ENCODE measurements at regions not wholly inside any gene's neighbourhood (a gene's known extent, or its start where the extent isn't known, plus 50 kb on each side); places are given as distances from the start of the nearest gene placed in this dataset.

- H4K20me1 ChIP-seq (ENCODE audit: insufficient read depth, low read length), result no peaks in the 10 kb centered on the region
- H3K27me3 ChIP-seq (replicated peaks; ENCODE audit: insufficient read depth, low read length), result no peaks in the 10 kb centered on the region
- TF ChIP-seq CTCF (IDR thresholded peaks at IDR 0.05; ENCODE audit: low read length) (no peak), EZH2 (optimal IDR thresholded peaks at IDR 0.05; ENCODE audit: low read depth, low read length) (no peak), EZH2phosphoT487 (IDR thresholded peaks at IDR 0.05; ENCODE audit: low read length) (no peak)
- H3K4me2 ChIP-seq (ENCODE audit: low read depth, low read length), result no peak overlapping the region
- H3K9me2 ChIP-seq (replicated peaks; ENCODE audit: insufficient read depth, low read length), result no peaks in the 10 kb centered on the region
- H3K4me3 ChIP-seq (ENCODE audit: low read length), result no peak overlapping the region
- no peak for DNase-seq
- H3K36me3 ChIP-seq (replicated peaks; ENCODE audit: insufficient read depth, low read length), result no peaks in the 10 kb centered on the region
- H3F3A ChIP-seq (ENCODE audit: insufficient read depth, low read length), result no peaks in the 10 kb centered on the region
- no peak overlapping the region for H3K27ac ChIP-seq (ENCODE audit: low read length)
- no peaks in the 10 kb centered on the region for H3K9me3 ChIP-seq (replicated peaks; ENCODE audit: insufficient read depth, low read length)
- H3K4me1 ChIP-seq (ENCODE audit: low read length), result no peaks in the 10 kb centered on the region
- H2AFZ ChIP-seq (ENCODE audit: low read length), result no peak overlapping the region
- no peak overlapping the region for H3K9ac ChIP-seq (ENCODE audit: low read length)
- no peaks in the 10 kb centered on the region for H3K79me2 ChIP-seq (ENCODE audit: low read length)
These were observed 356.2 kb downstream of the UTRN start for GRCh38 chr6:144641286-144641685.

GRCh38 chr6:144644776-144645175 lies 359.6 kb downstream of the UTRN start:
- no peak for DNase-seq
- Histone ChIP-seq H4K20me1 (ENCODE audit: insufficient read depth, low read length) (no peaks in the 10 kb centered on the region), H3K4me2 (ENCODE audit: low read depth, low read length) (no peak overlapping the region), H3F3A (ENCODE audit: insufficient read depth, low read length) (no peaks in the 10 kb centered on the region), H3K79me2 (ENCODE audit: low read length) (no peaks in the 10 kb centered on the region), H3K9me3 (replicated peaks; ENCODE audit: insufficient read depth, low read length) (no peaks in the 10 kb centered on the region), H2AFZ (ENCODE audit: low read length) (no peak overlapping the region), H3K27me3 (replicated peaks; ENCODE audit: insufficient read depth, low read length) (no peaks in the 10 kb centered on the region), H3K9me2 (replicated peaks; ENCODE audit: insufficient read depth, low read length) (no peaks in the 10 kb centered on the region), H3K4me3 (ENCODE audit: low read length) (no peak overlapping the region), H3K27ac (ENCODE audit: low read length) (no peak overlapping the region), H3K4me1 (ENCODE audit: low read length) (no peaks in the 10 kb centered on the region), H3K36me3 (replicated peaks; ENCODE audit: insufficient read depth, low read length) (no peaks in the 10 kb centered on the region), H3K9ac (ENCODE audit: low read length) (no peak overlapping the region)
- TF ChIP-seq EZH2 (optimal IDR thresholded peaks at IDR 0.05; ENCODE audit: low read depth, low read length), result no peak
- no peak for TF ChIP-seq CTCF (IDR thresholded peaks at IDR 0.05; ENCODE audit: low read length)
- TF ChIP-seq EZH2phosphoT487 (IDR thresholded peaks at IDR 0.05; ENCODE audit: low read length), result no peak

GRCh38 chr6:144646093-144647056 lies 361.2 kb downstream of the UTRN start:
- no peak overlapping the region for H3K4me3 ChIP-seq (ENCODE audit: low read length)
- no peak overlapping the region for H3K27ac ChIP-seq (ENCODE audit: low read length)
- no peak for DNase-seq
- no peaks in the 10 kb centered on the region for H3K79me2 ChIP-seq (ENCODE audit: low read length)
- no peaks in the 10 kb centered on the region for H3F3A ChIP-seq (ENCODE audit: insufficient read depth, low read length)
- H3K27me3 ChIP-seq (replicated peaks; ENCODE audit: insufficient read depth, low read length), result no peaks in the 10 kb centered on the region
- no peak overlapping the region for H3K4me2 ChIP-seq (ENCODE audit: low read depth, low read length)
- H3K9ac ChIP-seq (ENCODE audit: low read length), result no peak overlapping the region
- TF ChIP-seq EZH2phosphoT487 (IDR thresholded peaks at IDR 0.05; ENCODE audit: low read length), result no peak
- TF ChIP-seq CTCF (IDR thresholded peaks at IDR 0.05; ENCODE audit: low read length), result no peak
- TF ChIP-seq EZH2 (optimal IDR thresholded peaks at IDR 0.05; ENCODE audit: low read depth, low read length), result no peak
- H3K4me1 ChIP-seq (ENCODE audit: low read length), result no peaks in the 10 kb centered on the region
- H4K20me1 ChIP-seq (ENCODE audit: insufficient read depth, low read length), result no peaks in the 10 kb centered on the region
- H3K36me3 ChIP-seq (replicated peaks; ENCODE audit: insufficient read depth, low read length), result no peaks in the 10 kb centered on the region
- H3K9me2 ChIP-seq (replicated peaks; ENCODE audit: insufficient read depth, low read length), result no peaks in the 10 kb centered on the region
- H2AFZ ChIP-seq (ENCODE audit: low read length), result no peak overlapping the region
- no peaks in the 10 kb centered on the region for H3K9me3 ChIP-seq (replicated peaks; ENCODE audit: insufficient read depth, low read length)
